Bronchial epithelial cell (primary cell): ENCODE measurements at regions not wholly inside any gene's neighbourhood (a gene's known extent, or its start where the extent isn't known, plus 50 kb on each side); places are given as distances from the start of the nearest gene placed in this dataset.

ENCODE experiments used
- DNase-seq: peaks from one replicate; pipeline ENCODE4 v3.0.0-alpha.2; 2010; ENCODE audit warnings: low read depth
- FAIRE-seq: peaks from 2 replicates; lab custom pipeline; 2011; peaks lifted over from hg19 to GRCh38; lab: Jason Lieb, UNC
- H3K27me3 ChIP-seq: 2 replicates; pipeline ENCODE4 v1.5.1; 2011; ENCODE audit warnings: low read length; ENCODE audit not compliant: control insufficient read depth, insufficient read depth
- H3K36me3 ChIP-seq: 2 replicates; pipeline ENCODE4 v1.5.1; 2011; ENCODE audit warnings: low read length; ENCODE audit not compliant: control insufficient read depth, insufficient read depth
- H3K4me3 ChIP-seq: 2 replicates; pipeline ENCODE4 v1.5.1; 2011; ENCODE audit warnings: mild to moderate bottlenecking, low read depth, low read length, control low read depth
- CTCF ChIP-seq: IDR thresholded peaks from 2 replicates; pipeline ENCODE4 v1.5.1; 2011; ENCODE audit warnings: mild to moderate bottlenecking, moderate library complexity, low read length, control low read depth, inconsistent platforms; ENCODE audit not compliant: insufficient read depth, severe bottlenecking

DNA sequence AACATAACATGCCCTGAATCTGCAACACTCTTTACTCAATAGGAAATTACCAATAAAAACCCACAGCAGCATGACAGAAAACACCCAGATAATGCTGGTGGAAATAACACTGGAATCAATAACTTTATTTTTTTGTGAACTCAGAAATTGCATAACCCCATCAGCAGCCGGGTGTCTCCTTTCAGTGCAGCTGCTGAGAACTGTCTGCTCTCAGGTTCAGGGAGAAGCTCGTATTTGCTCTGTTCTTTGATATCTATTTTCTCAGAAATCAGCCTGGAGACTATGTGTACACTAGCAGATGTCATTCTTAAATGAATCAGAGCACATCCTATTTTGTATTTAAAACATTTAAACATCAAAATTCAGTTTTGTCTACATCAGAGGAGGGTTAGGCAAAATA, 506.0 kb downstream of the POM121L12 start:
- no peaks in the 10 kb centered on the region for H3K27me3 ChIP-seq
- FAIRE-seq (no peak), DNase-seq (no peak)
- H3K36me3 ChIP-seq = no peaks in the 10 kb centered on the region
- no peak overlapping the region for H3K4me3 ChIP-seq
- TF ChIP-seq CTCF = no peak

DNA sequence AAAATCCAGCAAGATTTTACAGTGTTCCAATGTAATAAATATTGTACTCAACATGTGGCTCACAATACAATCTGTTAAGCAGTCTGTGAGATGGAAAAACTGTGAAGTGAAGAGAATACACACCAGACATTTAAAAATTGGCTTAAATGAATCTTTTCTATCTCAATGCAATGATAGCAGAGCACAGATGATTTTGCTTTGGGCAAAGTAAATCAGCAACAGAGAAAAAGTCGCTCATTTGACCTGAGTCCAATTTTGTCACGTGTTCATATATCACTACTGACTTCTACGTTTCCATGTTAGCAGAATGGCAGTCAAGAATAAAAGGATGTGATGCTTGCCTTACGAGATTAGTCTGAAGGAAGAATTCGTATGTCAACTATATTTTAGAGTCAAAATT, 506.7 kb downstream of the POM121L12 start:
- Histone ChIP-seq H3K27me3 (no peaks in the 10 kb centered on the region), H3K36me3 (no peaks in the 10 kb centered on the region), H3K4me3 (no peak overlapping the region)
- no peak for FAIRE-seq
- no peak for DNase-seq
- no peak for TF ChIP-seq CTCF
